Gastrocnemius medialis (tissue), 4 donors: ENCODE measurements at regions not wholly inside any gene's neighbourhood (a gene's known extent, or its start where the extent isn't known, plus 50 kb on each side); places are given as distances from the start of the nearest gene placed in this dataset.

ENCODE experiments used
- ATAC-seq, 2 donors: fragments of 150-250 bp; one replicate each; pipeline ENCODE4 v1.9.1; 2016
- DNase-seq, 2 donors: peaks; one replicate each; pipeline ENCODE4 v3.0.0-alpha.2; 2019
- H3K27ac ChIP-seq, 4 donors: fragments of 200-600 bp; sonication (generic); 1 replicate in 1 of 4; 2 replicates in 3 of 4; pipeline ENCODE4 v1.5.1; 2016 to 2018; ENCODE audit warnings: mild to moderate bottlenecking in 2 of 4, moderate library complexity in 1 of 4
- H3K27me3 ChIP-seq, 3 donors: fragments of 200-600 bp; sonication (generic) in 2 of 3; 1 replicate in 1 of 3; 2 replicates in 2 of 3; pipeline versions ENCODE4 v1.5.1 to v1.6.0; 2016 to 2019; ENCODE audit warnings: mild to moderate bottlenecking in 1 of 3, moderate library complexity in 1 of 3
- H3K36me3 ChIP-seq, 2 donors: fragments of 200-600 bp; sonication (generic) in 1 of 2; one replicate each; pipeline ENCODE4 v1.5.1; 2017 to 2018
- H3K4me1 ChIP-seq, 2 donors: fragments of 200-600 bp; sonication (generic) in 1 of 2; one replicate each; pipeline ENCODE4 v1.5.1; 2016 to 2017; ENCODE audit warnings: mild to moderate bottlenecking in 2 of 2
- H3K4me3 ChIP-seq, 4 donors: fragments of 200-600 bp; sonication (generic) in 3 of 4; 1 replicate in 1 of 4; 2 replicates in 3 of 4; pipeline ENCODE4 v1.5.1; 2016 to 2019; ENCODE audit warnings: mild to moderate bottlenecking in 2 of 4
- H3K9me3 ChIP-seq, 3 donors: fragments of 200-600 bp; sonication (generic) in 2 of 3; 1 replicate in 1 of 3; 2 replicates in 2 of 3; pipeline ENCODE4 v1.5.1; 2016 to 2019
- CTCF ChIP-seq, 5 experiments: fragments of 450-650 bp in 3 of 5; fragments of 200-600 bp in 2 of 5; sonication (generic) in 2 of 5; IDR thresholded peaks in 4 of 5; conservative IDR thresholded peaks in 1 of 5; 1 replicate in 4 of 5; 2 replicates in 1 of 5; pipeline ENCODE4 v1.5.1; 2016 to 2019; ENCODE audit warnings: antibody characterized with exemption in 5 of 5, mild to moderate bottlenecking in 3 of 5, moderate library complexity in 3 of 5
- POLR2A ChIP-seq, 2 donors: fragments of 450-650 bp; IDR thresholded peaks; one replicate each; pipeline ENCODE4 v1.6.1; 2017; ENCODE audit warnings: antibody characterized with exemption in 2 of 2, mild to moderate bottlenecking in 2 of 2, moderate library complexity in 2 of 2
- in situ Hi-C, 4 donors: fragments of 200-750 bp; cut with MboI; loops; one replicate each; pipeline versions ENCODE4 v1.15.0 to v1.8.0; 2017; ENCODE audit warnings: low sequenced_read_pairs in 4 of 4
- intact Hi-C: fragments of 100-400 bp; cut with DNase I; formaldehyde crosslinking; loops from one replicate; pipeline ENCODE4 v1.15.1; 2023; ENCODE audit warnings: low total_unique reads

- no peak for DNase-seq
- no peaks in the 10 kb centered on the region for H3K4me1 ChIP-seq
- no peaks in the 10 kb centered on the region for H3K36me3 ChIP-seq
- no peak overlapping the region for H3K4me3 ChIP-seq
- H3K9me3 ChIP-seq = no peaks in the 10 kb centered on the region
- H3K27me3 ChIP-seq = no peaks in the 10 kb centered on the region
- no peak overlapping the region for H3K27ac ChIP-seq
- TF ChIP-seq POLR2A (IDR thresholded peaks at IDR 0.05) (no peak), CTCF (IDR thresholded peaks at IDR 0.05 in 4 of 5, conservative IDR thresholded peaks at IDR 0.05 in 1 of 5) (no peak)
- in situ Hi-C loops = no loop called here
- intact Hi-C loops = no loop called here
- ATAC-seq = no peak
Measured at GRCh38 chr13:37257051-37257450, 151.6 kb upstream of the CSNK1A1L start.

- in situ Hi-C loops = no loop called here
- ATAC-seq (no peak), DNase-seq (no peak)
- no peaks in the 10 kb centered on the region for H3K9me3 ChIP-seq
- H3K36me3 ChIP-seq = no peaks in the 10 kb centered on the region
- no peak overlapping the region for H3K27ac ChIP-seq
- H3K4me1 ChIP-seq = no peaks in the 10 kb centered on the region
- TF ChIP-seq CTCF (IDR thresholded peaks at IDR 0.05 in 4 of 5, conservative IDR thresholded peaks at IDR 0.05 in 1 of 5) = no peak
- no peak for TF ChIP-seq POLR2A (IDR thresholded peaks at IDR 0.05)
- no peaks in the 10 kb centered on the region for H3K27me3 ChIP-seq
- intact Hi-C loops = no loop called here
- H3K4me3 ChIP-seq = no peak overlapping the region
Measured at GRCh38 chr13:37241786-37242185, 136.3 kb upstream of the CSNK1A1L start.

- ATAC-seq = no peak
- H3K27ac ChIP-seq = no peak overlapping the region
- H3K4me3 ChIP-seq = no peak overlapping the region
- H3K9me3 ChIP-seq = no peaks in the 10 kb centered on the region
- in situ Hi-C loops (no loop called here), intact Hi-C loops (no loop called here)
- H3K4me1 ChIP-seq = no peaks in the 10 kb centered on the region
- H3K36me3 ChIP-seq = no peaks in the 10 kb centered on the region
- H3K27me3 ChIP-seq = no peaks in the 10 kb centered on the region
- DNase-seq = no peak
- no peak for TF ChIP-seq CTCF (IDR thresholded peaks at IDR 0.05 in 4 of 5, conservative IDR thresholded peaks at IDR 0.05 in 1 of 5)
- TF ChIP-seq POLR2A (IDR thresholded peaks at IDR 0.05) = no peak
Measured at GRCh38 chr13:37230346-37230745, 124.9 kb upstream of the CSNK1A1L start.

- no peak for TF ChIP-seq CTCF (IDR thresholded peaks at IDR 0.05 in 4 of 5, conservative IDR thresholded peaks at IDR 0.05 in 1 of 5)
- no peaks in the 10 kb centered on the region for H3K36me3 ChIP-seq
- intact Hi-C loops (no loop called here), in situ Hi-C loops (no loop called here)
- no peak for DNase-seq
- H3K27ac ChIP-seq = no peak overlapping the region
- H3K4me3 ChIP-seq = no peak overlapping the region
- H3K9me3 ChIP-seq = no peaks in the 10 kb centered on the region
- ATAC-seq = no peak
- H3K27me3 ChIP-seq = no peaks in the 10 kb centered on the region
- no peaks in the 10 kb centered on the region for H3K4me1 ChIP-seq
Measured at GRCh38 chr13:37229931-37230330, 124.5 kb upstream of the CSNK1A1L start.

- DNase-seq (no peak), ATAC-seq (no peak)
- H3K27me3 ChIP-seq = no peaks in the 10 kb centered on the region
- no peaks in the 10 kb centered on the region for H3K9me3 ChIP-seq
- no peaks in the 10 kb centered on the region for H3K4me1 ChIP-seq
- H3K36me3 ChIP-seq = no peaks in the 10 kb centered on the region
- no peak overlapping the region for H3K27ac ChIP-seq
- intact Hi-C loops = no loop called here
- in situ Hi-C loops = no loop called here
- TF ChIP-seq CTCF (IDR thresholded peaks at IDR 0.05 in 4 of 5, conservative IDR thresholded peaks at IDR 0.05 in 1 of 5) = no peak
- no peak for TF ChIP-seq POLR2A (IDR thresholded peaks at IDR 0.05)
- H3K4me3 ChIP-seq = no peak overlapping the region
Measured at GRCh38 chr13:37226971-37227370, 121.5 kb upstream of the CSNK1A1L start.
